Midbrain (tissue), 1 donor: ENCODE measurements at regions not wholly inside any gene's neighbourhood (a gene's known extent, or its start where the extent isn't known, plus 50 kb on each side); places are given as distances from the start of the nearest gene placed in this dataset.
"Not testable (repeated sequence)": the region's sequence is repeated elsewhere in the genome, so short reads cannot be mapped to it uniquely, and the experiment has no call there.

Experiments used
- DNase-seq: peaks from one replicate; lab custom pipeline; 2025; lab: John Stamatoyannopoulos, UW

GRCh38 chr10:9845075-9845474, 1172.6 kb upstream of the CELF2 start:
- no peak for DNase-seq

DNA sequence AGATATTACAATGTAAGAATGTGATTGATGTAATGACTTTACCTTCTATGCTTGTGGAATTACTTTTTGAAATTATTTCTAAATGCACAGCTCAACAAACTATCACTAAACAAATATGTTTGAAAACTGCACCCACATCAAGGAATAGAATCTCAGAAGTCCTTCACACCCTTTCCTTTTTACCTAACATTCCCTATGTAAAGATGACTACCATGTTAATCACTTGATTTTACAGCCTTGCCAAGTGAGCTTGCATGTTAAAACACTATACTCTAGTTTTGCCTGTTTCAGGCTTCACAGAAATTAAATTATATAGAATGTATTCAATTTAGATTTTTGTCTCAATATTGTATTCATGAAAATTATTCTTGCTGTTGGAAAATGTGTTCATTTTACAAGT, 1169.4 kb upstream of the CELF2 start:
- no peak for DNase-seq

GRCh38 chr10:9848981-9849380, 1168.7 kb upstream of the CELF2 start:
- DNase-seq, result no peak

- DNase-seq, result no peak
Observed at GRCh38 chr10:9850415-9850814, 1167.3 kb upstream of the CELF2 start.

GRCh38 chr10:9851808-9852207, 1165.9 kb upstream of the CELF2 start:
- no peak for DNase-seq

GRCh38 chr10:9853405-9854355, 1164.0 kb upstream of the CELF2 start:
- no peak for DNase-seq

- not testable (repeated sequence) for DNase-seq
Observed at GRCh38 chr10:9855451-9855850, 1162.2 kb upstream of the CELF2 start.

GRCh38 chr10:9858816-9859215, 1158.9 kb upstream of the CELF2 start:
- DNase-seq, result no peak

- DNase-seq, result no peak
Observed at GRCh38 chr10:9860045-9860444, 1157.6 kb upstream of the CELF2 start.

DNA sequence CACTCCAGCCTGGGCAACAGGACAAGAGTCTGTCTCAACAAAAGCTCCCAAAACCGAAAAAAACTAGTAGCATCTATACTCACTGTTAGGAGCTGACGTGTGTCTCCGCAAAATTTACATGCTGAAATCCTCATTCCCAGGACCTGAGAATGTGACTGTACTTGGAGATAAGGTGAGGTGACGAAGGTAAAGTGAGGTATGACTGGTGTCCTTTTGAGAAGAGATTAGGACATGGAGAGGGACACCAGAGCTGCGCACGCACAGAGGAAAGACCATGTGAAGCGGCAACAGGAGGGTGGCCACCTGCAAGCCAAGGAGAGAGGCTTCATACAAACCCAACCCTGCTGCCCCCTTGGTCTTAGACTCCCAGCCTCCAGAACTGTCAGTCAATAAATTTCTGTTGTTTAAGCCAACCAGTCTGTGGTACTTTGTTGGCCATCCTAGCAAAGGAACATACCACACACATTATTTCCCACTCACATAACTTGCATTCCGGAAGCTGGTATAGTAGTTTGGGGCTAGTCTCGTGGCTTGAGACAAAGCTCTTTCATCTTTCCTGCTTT, 1154.0 kb upstream of the CELF2 start:
- DNase-seq, result no peak

GRCh38 chr10:9868499-9868898, 1149.2 kb upstream of the CELF2 start:
- no peak for DNase-seq

- DNase-seq, result no peak
Observed at GRCh38 chr10:9869205-9869604, 1148.5 kb upstream of the CELF2 start.

DNA sequence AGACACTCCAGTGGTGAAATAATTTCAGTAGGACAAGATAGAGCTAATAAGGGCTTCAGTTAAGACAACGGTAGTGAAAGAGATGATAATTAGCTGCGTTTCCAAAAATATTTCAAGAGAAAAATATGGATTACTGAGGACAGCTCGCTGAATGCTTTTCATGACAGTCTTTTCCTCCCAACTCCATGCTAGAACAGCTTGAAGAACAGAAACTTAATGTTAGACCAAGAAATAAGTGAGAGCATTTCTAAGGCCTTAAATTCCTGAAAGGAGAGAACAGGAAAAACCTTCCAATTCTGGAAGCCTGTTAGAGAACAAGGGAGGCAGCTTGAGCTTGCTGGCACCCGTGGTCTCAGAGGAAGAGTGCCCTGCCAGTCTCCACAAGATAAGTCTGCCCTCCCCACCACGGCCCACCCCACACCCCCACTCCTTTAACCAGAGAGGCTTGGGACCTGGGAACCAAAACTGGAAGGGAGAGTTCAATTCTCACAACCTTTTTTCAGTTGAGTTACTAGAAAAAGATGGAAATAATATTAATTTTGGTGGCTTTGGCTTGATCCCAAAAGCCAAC, 1148.0 kb upstream of the CELF2 start:
- no peak for DNase-seq

DNA sequence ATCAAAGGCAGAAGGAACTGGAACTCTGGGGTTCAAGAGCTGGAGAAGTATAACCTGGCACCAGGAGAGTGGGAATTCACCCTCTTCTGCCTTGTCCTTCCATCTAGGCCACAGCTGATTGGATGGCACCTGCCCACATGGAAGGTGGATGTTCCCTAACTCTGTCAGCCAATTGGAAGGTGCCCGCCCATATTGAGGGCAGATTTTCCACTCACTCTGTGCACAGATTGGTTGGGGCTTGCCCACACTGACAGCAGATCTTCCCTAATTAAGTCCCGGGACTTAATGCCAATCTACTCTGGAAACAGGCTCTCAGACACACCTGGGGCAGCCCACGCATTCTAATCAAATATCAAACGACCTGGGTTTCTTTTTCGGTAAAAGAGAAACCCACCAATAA, 1142.3 kb upstream of the CELF2 start:
- DNase-seq, result no peak

GRCh38 chr10:9877978-9878377, 1139.7 kb upstream of the CELF2 start:
- no peak for DNase-seq

GRCh38 chr10:9878383-9878782, 1139.3 kb upstream of the CELF2 start:
- no peak for DNase-seq

GRCh38 chr10:9885761-9886160, 1131.9 kb upstream of the CELF2 start:
- DNase-seq, result no peak

DNA sequence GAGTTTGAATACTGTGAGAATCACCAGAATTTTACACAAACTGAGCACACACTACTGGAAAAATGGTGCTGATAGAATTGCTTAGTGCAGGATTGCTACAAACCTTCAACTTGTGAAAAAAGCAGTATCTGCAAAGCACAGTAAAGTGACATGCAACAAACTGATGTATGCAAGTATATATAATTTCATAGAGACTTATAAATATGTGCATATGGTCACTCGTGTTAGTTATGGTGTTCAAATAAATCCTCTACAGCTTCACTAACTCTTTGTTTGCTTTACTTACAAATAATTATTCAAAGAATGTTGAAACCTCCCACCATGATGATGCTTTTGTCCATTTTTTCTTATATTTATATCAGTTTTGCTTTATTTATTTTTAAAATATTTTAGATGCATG, 1130.9 kb upstream of the CELF2 start:
- DNase-seq, result no peak

GRCh38 chr10:9895453-9895852, 1122.2 kb upstream of the CELF2 start:
- no peak for DNase-seq

DNA sequence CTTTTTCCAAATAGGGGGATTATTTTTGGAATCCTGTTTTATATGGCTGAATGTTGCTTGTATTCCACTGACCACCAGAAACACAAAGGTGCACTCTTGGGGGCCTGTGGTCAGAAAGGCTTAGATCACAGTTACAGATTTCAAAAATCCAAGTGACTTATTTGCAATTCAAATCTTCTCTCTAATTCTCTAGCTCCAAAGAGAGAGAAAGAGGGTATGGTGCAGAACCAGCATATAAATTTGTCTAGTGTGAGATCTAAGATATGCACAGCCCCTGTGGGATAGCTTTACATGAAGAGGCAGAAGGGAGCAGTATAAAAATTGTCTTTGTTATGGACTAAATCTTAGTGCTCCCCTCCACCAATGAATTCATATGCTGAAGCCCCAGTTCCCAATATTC, 1121.7 kb upstream of the CELF2 start:
- no peak for DNase-seq

GRCh38 chr10:9898633-9899395, 1118.9 kb upstream of the CELF2 start:
- DNase-seq, result no peak

GRCh38 chr10:9900751-9901150, 1116.9 kb upstream of the CELF2 start:
- DNase-seq, result no peak
